ENCODE measurements at regions not wholly inside any gene's neighbourhood (a gene's known extent, or its start where the extent isn't known, plus 50 kb on each side); places are given as distances from the start of the nearest gene placed in this dataset.

DNA sequence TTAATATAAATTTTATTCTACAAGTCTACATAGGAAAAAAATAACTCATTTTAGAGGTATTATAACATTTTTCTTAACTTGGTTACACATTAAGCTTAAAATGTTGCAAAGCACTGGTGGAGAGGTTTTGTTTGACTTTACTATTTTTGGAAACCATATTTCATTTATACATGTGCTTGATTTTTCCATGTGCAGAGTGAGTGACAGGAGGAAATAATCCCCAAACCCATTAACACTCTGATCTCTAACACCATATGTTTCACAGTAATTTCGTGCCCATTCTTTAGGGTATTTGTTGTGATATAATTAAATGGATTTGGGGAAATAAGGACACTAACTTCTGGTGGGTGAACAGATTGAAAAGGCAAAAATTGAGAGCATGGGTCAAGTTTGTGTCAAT, 2124.4 kb upstream of the PCDH20 start:
- POLR2A ChIA-PET = no interaction called here
- CTCF ChIA-PET = no interaction called here
- DNase-seq (no peak), ATAC-seq (ENCODE audit: poor library complexity) (no peak)
- Mint-ChIP-seq H3K27me3 (no peaks in the 10 kb centered on the region), H3K27ac (no peak overlapping the region), H3K4me3 (no peak overlapping the region), H3K36me3 (ENCODE audit: low read depth) (no peaks in the 10 kb centered on the region), H3K4me1 (ENCODE audit: low read depth) (no peaks in the 10 kb centered on the region), H3K9me3 (peaks cover 2% of the 10 kb centered on the region)
- Histone ChIP-seq H3K27me3 (ENCODE audit: control insufficient read depth in 1 of 2, insufficient read depth in 2 of 2, low read length in 2 of 2) (no peaks in the 10 kb centered on the region), H3K4me1 (ENCODE audit: insufficient read depth, low read length) (no peaks in the 10 kb centered on the region), H3K4me3 (ENCODE audit: low read length) (no peak overlapping the region), H3K36me3 (ENCODE audit: insufficient read depth, low read length) (no peaks in the 10 kb centered on the region), H3K27ac (ENCODE audit: low read depth in 1 of 2, low read length in 2 of 2) (no peak overlapping the region), H3K9me3 (ENCODE audit: control insufficient read depth in 1 of 2, insufficient read depth in 1 of 2, low read length in 2 of 2) (peaks cover 0 to 7% of the 10 kb centered on the region in 2 experiments)
- intact Hi-C loops (cut with DNase I, micrococcal nuclease) = loop anchor here in 1 of 2 experiments (2.0 kb wide), 1 partner anchor 31 kb away; no protein-coding TSS in a partner anchor
- TF ChIP-seq, protein P1, sequence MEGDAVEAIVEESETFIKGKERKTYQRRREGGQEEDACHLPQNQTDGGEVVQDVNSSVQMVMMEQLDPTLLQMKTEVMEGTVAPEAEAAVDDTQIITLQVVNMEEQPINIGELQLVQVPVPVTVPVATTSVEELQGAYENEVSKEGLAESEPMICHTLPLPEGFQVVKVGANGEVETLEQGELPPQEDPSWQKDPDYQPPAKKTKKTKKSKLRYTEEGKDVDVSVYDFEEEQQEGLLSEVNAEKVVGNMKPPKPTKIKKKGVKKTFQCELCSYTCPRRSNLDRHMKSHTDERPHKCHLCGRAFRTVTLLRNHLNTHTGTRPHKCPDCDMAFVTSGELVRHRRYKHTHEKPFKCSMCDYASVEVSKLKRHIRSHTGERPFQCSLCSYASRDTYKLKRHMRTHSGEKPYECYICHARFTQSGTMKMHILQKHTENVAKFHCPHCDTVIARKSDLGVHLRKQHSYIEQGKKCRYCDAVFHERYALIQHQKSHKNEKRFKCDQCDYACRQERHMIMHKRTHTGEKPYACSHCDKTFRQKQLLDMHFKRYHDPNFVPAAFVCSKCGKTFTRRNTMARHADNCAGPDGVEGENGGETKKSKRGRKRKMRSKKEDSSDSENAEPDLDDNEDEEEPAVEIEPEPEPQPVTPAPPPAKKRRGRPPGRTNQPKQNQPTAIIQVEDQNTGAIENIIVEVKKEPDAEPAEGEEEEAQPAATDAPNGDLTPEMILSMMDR (IDR thresholded peaks at IDR 0.05) = no peak

DNA sequence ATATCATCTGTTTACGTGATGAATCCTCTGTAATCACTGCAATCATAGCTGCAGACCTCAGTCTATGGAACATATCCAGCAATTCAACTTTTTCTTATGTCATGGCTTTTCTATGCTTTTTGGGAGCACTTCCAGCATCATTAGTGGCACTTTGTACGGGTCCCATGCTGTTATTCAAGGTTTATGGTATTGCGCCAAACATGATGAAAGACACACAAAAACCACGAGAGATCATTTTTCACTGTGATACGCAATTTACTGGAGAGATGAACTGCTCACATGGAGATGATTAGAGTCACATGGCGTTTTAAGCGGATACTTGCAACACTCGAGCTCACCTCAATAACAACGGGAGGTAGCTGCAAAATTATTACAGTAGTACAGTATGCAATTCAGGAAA, 2101.7 kb upstream of the PCDH20 start:
- Mint-ChIP-seq H3K4me3 (no peak overlapping the region), H3K36me3 (ENCODE audit: low read depth) (no peaks in the 10 kb centered on the region), H3K27ac (no peak overlapping the region), H3K27me3 (no peaks in the 10 kb centered on the region), H3K9me3 (peaks cover 2% of the 10 kb centered on the region), H3K4me1 (ENCODE audit: low read depth) (no peaks in the 10 kb centered on the region)
- H3K36me3 ChIP-seq (ENCODE audit: insufficient read depth, low read length) = no peaks in the 10 kb centered on the region
- TF ChIP-seq, protein P1 (IDR thresholded peaks at IDR 0.05) = no peak
- POLR2A ChIA-PET = no interaction called here
- intact Hi-C loops (cut with DNase I, micrococcal nuclease) = no loop called here
- no peak overlapping the region for H3K4me3 ChIP-seq (ENCODE audit: low read length)
- H3K27me3 ChIP-seq (ENCODE audit: control insufficient read depth in 1 of 2, insufficient read depth in 2 of 2, low read length in 2 of 2) = no peaks in the 10 kb centered on the region
- ATAC-seq (ENCODE audit: poor library complexity) (no peak), DNase-seq (no peak)
- CTCF ChIA-PET = no interaction called here
- H3K9me3 ChIP-seq (ENCODE audit: control insufficient read depth in 1 of 2, insufficient read depth in 1 of 2, low read length in 2 of 2) = peaks cover 0 to under 1% of the 10 kb centered on the region in 2 experiments
- H3K27ac ChIP-seq (ENCODE audit: low read depth in 1 of 2, low read length in 2 of 2) = no peak overlapping the region
- no peaks in the 10 kb centered on the region for H3K4me1 ChIP-seq (ENCODE audit: insufficient read depth, low read length)

DNA sequence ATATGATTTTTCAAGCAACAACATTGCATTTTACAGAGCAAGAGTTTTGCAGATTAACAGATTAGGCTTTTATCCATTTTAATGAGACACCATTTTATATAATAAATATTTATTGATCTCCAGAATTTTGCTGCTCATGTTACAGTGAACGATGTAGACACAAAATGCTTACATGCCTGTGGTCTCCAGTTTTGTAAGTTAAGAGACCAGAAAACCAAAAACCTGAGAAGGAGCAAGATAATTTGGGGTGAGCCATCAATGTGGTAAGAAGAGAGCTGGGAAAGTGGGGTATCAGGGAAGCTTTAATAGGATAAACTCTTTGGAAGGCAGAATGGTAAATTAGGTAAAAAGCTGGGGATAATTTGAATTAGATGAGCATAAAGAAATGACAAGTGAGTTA, 2100.5 kb upstream of the PCDH20 start:
- peaks cover 2% of the 10 kb centered on the region for H3K9me3 Mint-ChIP-seq

More for the DNA sequence above, 2100.5 kb upstream of the PCDH20 start:
- POLR2A ChIA-PET = no interaction called here
- Mint-ChIP-seq H3K36me3 (ENCODE audit: low read depth) (no peaks in the 10 kb centered on the region), H3K4me1 (ENCODE audit: low read depth) (no peaks in the 10 kb centered on the region), H3K27me3 (no peaks in the 10 kb centered on the region), H3K4me3 (no peak overlapping the region), H3K27ac (no peak overlapping the region)
- H3K36me3 ChIP-seq (ENCODE audit: insufficient read depth, low read length) = no peaks in the 10 kb centered on the region
- no peak overlapping the region for H3K27ac ChIP-seq (ENCODE audit: low read depth in 1 of 2, low read length in 2 of 2)
- ATAC-seq (ENCODE audit: poor library complexity) (no peak), DNase-seq (no peak)
- H3K4me1 ChIP-seq (ENCODE audit: insufficient read depth, low read length) = no peaks in the 10 kb centered on the region
- CTCF ChIA-PET = no interaction called here
- peaks cover 0 to 8% of the 10 kb centered on the region in 2 experiments for H3K9me3 ChIP-seq (ENCODE audit: control insufficient read depth in 1 of 2, insufficient read depth in 1 of 2, low read length in 2 of 2)
- TF ChIP-seq, protein P1 (IDR thresholded peaks at IDR 0.05) = no peak
- no peak overlapping the region for H3K4me3 ChIP-seq (ENCODE audit: low read length)
- H3K27me3 ChIP-seq (ENCODE audit: control insufficient read depth in 1 of 2, insufficient read depth in 2 of 2, low read length in 2 of 2) = no peaks in the 10 kb centered on the region
- intact Hi-C loops (cut with DNase I, micrococcal nuclease) = no loop called here
